CD1c-positive myeloid dendritic cell (primary cell): ENCODE measurements at regions not wholly inside any gene's neighbourhood (a gene's known extent, or its start where the extent isn't known, plus 50 kb on each side); places are given as distances from the start of the nearest gene placed in this dataset.
"Not testable (repeated sequence)": the region's sequence is repeated elsewhere in the genome, so short reads cannot be mapped to it uniquely, and the experiment has no call there.

Experiments
- DNase-seq: peaks from one replicate; pipeline ENCODE4 v3.0.0-alpha.2; 2016; ENCODE audit errors: extremely low spot score

- no peak for DNase-seq
Observed at GRCh38 chr19:33866696-33867095, 70.0 kb downstream of the KCTD15 start.

GRCh38 chr19:33868076-33868735 is 71.5 kb downstream of the KCTD15 start:
- no peak for DNase-seq

GRCh38 chr19:33868788-33869412 is 72.2 kb downstream of the KCTD15 start:
- no peak for DNase-seq

GRCh38 chr19:33870298-33870932 is 73.7 kb downstream of the KCTD15 start:
- not testable (repeated sequence) for DNase-seq

GRCh38 chr19:33871605-33872004 is 74.9 kb downstream of the KCTD15 start:
- DNase-seq, result no peak

- no peak for DNase-seq
Observed at GRCh38 chr19:33872445-33873320, 76.0 kb downstream of the KCTD15 start.

GRCh38 chr19:33875071-33875470 is 78.4 kb downstream of the KCTD15 start:
- no peak for DNase-seq

- no peak for DNase-seq
Observed at GRCh38 chr19:33876192-33876591, 79.5 kb downstream of the KCTD15 start.

- no peak for DNase-seq
Observed at GRCh38 chr19:33878030-33878544, 81.4 kb downstream of the KCTD15 start.

GRCh38 chr19:33878910-33879810 is 82.5 kb downstream of the KCTD15 start:
- no peak for DNase-seq

GRCh38 chr19:33879818-33880575 is 83.3 kb downstream of the KCTD15 start:
- DNase-seq, result no peak

- DNase-seq, result no peak
Observed at GRCh38 chr19:33883859-33884519, 87.3 kb downstream of the KCTD15 start.

GRCh38 chr19:33885236-33885635 is 88.6 kb downstream of the KCTD15 start:
- DNase-seq, result no peak

- no peak for DNase-seq
Observed at GRCh38 chr19:33887891-33888290, 91.2 kb downstream of the KCTD15 start.

GRCh38 chr19:33888665-33889064 is 92.0 kb downstream of the KCTD15 start:
- no peak for DNase-seq

GRCh38 chr19:33890569-33890968 is 93.9 kb downstream of the KCTD15 start:
- DNase-seq, result no peak

GRCh38 chr19:33891773-33892172 is 95.1 kb downstream of the KCTD15 start:
- DNase-seq, result no peak

- DNase-seq, result no peak
Observed at GRCh38 chr19:33894787-33895186, 98.1 kb downstream of the KCTD15 start.

GRCh38 chr19:33895366-33895765 is 98.7 kb downstream of the KCTD15 start:
- no peak for DNase-seq
